ENCODE measurements at regions not wholly inside any gene's neighbourhood (a gene's known extent, or its start where the extent isn't known, plus 50 kb on each side); places are given as distances from the start of the nearest gene placed in this dataset.

DNA sequence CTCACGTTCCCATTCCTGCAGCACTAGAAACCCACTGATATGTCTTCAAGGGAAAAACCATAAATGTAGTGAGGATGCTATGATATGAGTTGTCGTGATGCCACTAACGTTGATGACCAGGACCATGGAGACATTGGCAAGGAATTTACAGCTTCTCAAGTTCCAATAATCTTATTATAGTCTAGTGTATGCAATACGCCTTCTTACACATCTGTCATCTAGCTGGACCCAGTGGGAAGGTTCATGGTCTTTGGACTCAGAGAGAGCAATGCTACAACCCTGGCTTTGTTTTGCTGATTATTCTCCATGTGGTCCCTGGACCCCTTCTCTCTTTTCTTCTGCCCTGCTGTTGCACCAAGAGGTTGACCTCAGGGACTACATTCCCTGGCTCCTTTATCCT, 76.0 kb upstream of the BMP2 start:
- H3K36me3 ChIP-seq, result no peaks in the 10 kb centered on the region
- H3K27ac ChIP-seq, result no peak overlapping the region
- no peaks in the 10 kb centered on the region for H3K9me3 ChIP-seq (ENCODE audit: low read depth)
- no peak overlapping the region for H3K4me3 ChIP-seq
- no peaks in the 10 kb centered on the region for H3K27me3 ChIP-seq
- H3K4me1 ChIP-seq (ENCODE audit: low read depth), result peaks cover 6% of the 10 kb centered on the region
- TF ChIP-seq CTCF (IDR thresholded peaks at IDR 0.05; ENCODE audit: low read depth, low read length), result no peak
- no peak for DNase-seq (ENCODE audit: low read depth in 1 of 2, low spot score in 1 of 2)

- Histone ChIP-seq H3K4me1 (ENCODE audit: low read depth) (peaks cover 6% of the 10 kb centered on the region), H3K27ac (no peak overlapping the region), H3K9me3 (ENCODE audit: low read depth) (no peaks in the 10 kb centered on the region), H3K4me3 (no peak overlapping the region), H3K36me3 (no peaks in the 10 kb centered on the region), H3K27me3 (no peaks in the 10 kb centered on the region)
- no peak for TF ChIP-seq CTCF (IDR thresholded peaks at IDR 0.05; ENCODE audit: low read depth, low read length)
- no peak for DNase-seq (ENCODE audit: low read depth in 1 of 2, low spot score in 1 of 2)
Measured at GRCh38 chr20:6689339-6689973, 78.0 kb upstream of the BMP2 start.

GRCh38 chr20:6686171-6686570, 81.3 kb upstream of the BMP2 start:
- H3K27ac ChIP-seq, result no peak overlapping the region
- H3K4me1 ChIP-seq (ENCODE audit: low read depth), result no peaks in the 10 kb centered on the region
- no peaks in the 10 kb centered on the region for H3K9me3 ChIP-seq (ENCODE audit: low read depth)
- DNase-seq (ENCODE audit: low read depth in 1 of 2, low spot score in 1 of 2), result no peak
- H3K36me3 ChIP-seq, result no peaks in the 10 kb centered on the region
- no peaks in the 10 kb centered on the region for H3K27me3 ChIP-seq
- no peak overlapping the region for H3K4me3 ChIP-seq
- no peak for TF ChIP-seq CTCF (IDR thresholded peaks at IDR 0.05; ENCODE audit: low read depth, low read length)

DNA sequence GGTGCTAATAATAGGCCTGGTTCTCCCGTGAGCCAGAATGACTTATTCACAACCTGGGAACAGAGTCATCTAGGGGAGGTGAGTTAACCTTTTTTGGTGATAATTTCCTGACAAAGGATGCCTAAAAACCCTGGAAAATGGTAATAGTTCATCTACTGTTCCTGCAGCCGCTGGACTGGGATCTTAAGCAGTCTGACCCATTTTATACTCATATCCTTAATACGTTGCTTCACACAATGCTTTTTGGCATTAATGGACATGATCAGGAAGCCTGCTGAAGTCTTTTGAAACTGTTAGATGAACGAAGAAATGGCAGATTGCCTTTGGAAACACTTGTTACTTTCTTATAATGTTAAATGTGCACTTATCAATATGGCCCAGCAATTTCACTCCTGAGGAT, 81.9 kb upstream of the BMP2 start:
- Histone ChIP-seq H3K36me3 (no peaks in the 10 kb centered on the region), H3K9me3 (ENCODE audit: low read depth) (no peaks in the 10 kb centered on the region), H3K4me1 (ENCODE audit: low read depth) (no peaks in the 10 kb centered on the region), H3K27me3 (no peaks in the 10 kb centered on the region), H3K27ac (no peak overlapping the region), H3K4me3 (no peak overlapping the region)
- no peak for DNase-seq (ENCODE audit: low read depth in 1 of 2, low spot score in 1 of 2)
- no peak for TF ChIP-seq CTCF (IDR thresholded peaks at IDR 0.05; ENCODE audit: low read depth, low read length)

GRCh38 chr20:6685181-6685582, 82.3 kb upstream of the BMP2 start:
- DNase-seq (ENCODE audit: low read depth in 1 of 2, low spot score in 1 of 2), result no peak
- H3K9me3 ChIP-seq (ENCODE audit: low read depth), result no peaks in the 10 kb centered on the region
- H3K27ac ChIP-seq, result no peak overlapping the region
- no peak for TF ChIP-seq CTCF (IDR thresholded peaks at IDR 0.05; ENCODE audit: low read depth, low read length)
- H3K4me3 ChIP-seq, result no peak overlapping the region
- H3K4me1 ChIP-seq (ENCODE audit: low read depth), result no peaks in the 10 kb centered on the region
- no peaks in the 10 kb centered on the region for H3K36me3 ChIP-seq
- no peaks in the 10 kb centered on the region for H3K27me3 ChIP-seq

All from cardiac muscle cell (in vitro differentiated cells and primary cell).